GM18519 (cell line): ENCODE measurements at regions not wholly inside any gene's neighbourhood (a gene's known extent, or its start where the extent isn't known, plus 50 kb on each side); places are given as distances from the start of the nearest gene placed in this dataset.

ENCODE experiments used
- ATAC-seq: cut with Tn5 transposase; IDR thresholded peaks from one replicate; pipeline ENCODE4 v1.9.1; 2021; ENCODE audit warnings: mild to moderate bottlenecking, moderate library complexity; ENCODE audit not compliant: unreplicated experiment, low FRiP score

- no peak for ATAC-seq
Measured at GRCh38 chr10:104505521-104506042, 135.5 kb upstream of the SORCS3 start.

GRCh38 chr10:104509981-104510380 is 131.1 kb upstream of the SORCS3 start:
- no peak for ATAC-seq

GRCh38 chr10:104510644-104511043 is 130.4 kb upstream of the SORCS3 start:
- ATAC-seq, result no peak

- no peak for ATAC-seq
Measured at GRCh38 chr10:104512800-104513199, 128.3 kb upstream of the SORCS3 start.

GRCh38 chr10:104515678-104516199 is 125.4 kb upstream of the SORCS3 start:
- no peak for ATAC-seq

GRCh38 chr10:104516986-104517385 is 124.1 kb upstream of the SORCS3 start:
- ATAC-seq, result no peak

- ATAC-seq, result no peak
Measured at GRCh38 chr10:104517946-104518345, 123.1 kb upstream of the SORCS3 start.

GRCh38 chr10:104518891-104519290 is 122.2 kb upstream of the SORCS3 start:
- no peak for ATAC-seq

- ATAC-seq, result no peak
Measured at GRCh38 chr10:104520653-104521052, 120.4 kb upstream of the SORCS3 start.

GRCh38 chr10:104521901-104522694 is 119.0 kb upstream of the SORCS3 start:
- ATAC-seq, result no peak

- no peak for ATAC-seq
Measured at GRCh38 chr10:104526188-104526587, 114.9 kb upstream of the SORCS3 start.

- no peak for ATAC-seq
Measured at GRCh38 chr10:104527013-104527412, 114.1 kb upstream of the SORCS3 start.

GRCh38 chr10:104540181-104540580 is 100.9 kb upstream of the SORCS3 start:
- ATAC-seq, result no peak

GRCh38 chr10:104541820-104542219 is 99.3 kb upstream of the SORCS3 start:
- no peak for ATAC-seq

- ATAC-seq, result no peak
Measured at GRCh38 chr10:104546336-104546735, 94.8 kb upstream of the SORCS3 start.

GRCh38 chr10:104546756-104547155 is 94.3 kb upstream of the SORCS3 start:
- ATAC-seq, result no peak

GRCh38 chr10:104548090-104548489 is 93.0 kb upstream of the SORCS3 start:
- no peak for ATAC-seq

GRCh38 chr10:104556831-104557230 is 84.3 kb upstream of the SORCS3 start:
- no peak for ATAC-seq

- ATAC-seq, result no peak
Measured at GRCh38 chr10:104557966-104558365, 83.1 kb upstream of the SORCS3 start.

GRCh38 chr10:104559935-104560334 is 81.2 kb upstream of the SORCS3 start:
- ATAC-seq, result no peak

- no peak for ATAC-seq
Measured at GRCh38 chr10:104563051-104563450, 78.0 kb upstream of the SORCS3 start.

- no peak for ATAC-seq
Measured at GRCh38 chr10:104563548-104563947, 77.5 kb upstream of the SORCS3 start.
